ENCODE measurements at regions not wholly inside any gene's neighbourhood (a gene's known extent, or its start where the extent isn't known, plus 50 kb on each side); places are given as distances from the start of the nearest gene placed in this dataset.

GRCh38 chrX:38890963-38891362 is 89.7 kb downstream of the MID1IP1 start:
- 97% methylated on average over 6 of the region's 6 CpGs; no CpG with 5 or more reads in 1 of the 2 experiments for WGBS, 2 experiments (ENCODE audit: insufficient coverage in 1 of 2, insufficient read length in 1 of 2)
- H3K9me3 Mint-ChIP-seq = peaks cover 41% of the 10 kb centered on the region
- Histone ChIP-seq H3K9me3 (ENCODE audit: control insufficient read depth, low read length) (no peaks in the 10 kb centered on the region), H3K4me1 (ENCODE audit: control insufficient read depth, insufficient read depth, low read length) (no peaks in the 10 kb centered on the region), H3K9ac (ENCODE audit: extremely low read depth, low read length, poor library complexity, severe bottlenecking) (no peak overlapping the region), H3K36me3 (ENCODE audit: control insufficient read depth, insufficient read depth, low read length) (no peaks in the 10 kb centered on the region), H3K4me3 (ENCODE audit: low read length) (no peak overlapping the region), H3K27me3 (ENCODE audit: control insufficient read depth, insufficient read depth, low read length, poor library complexity, severe bottlenecking) (no peaks in the 10 kb centered on the region), H3K27ac (ENCODE audit: low read depth, low read length) (no peak overlapping the region)
- H3K4me1 Mint-ChIP-seq = peaks cover 5% of the 10 kb centered on the region
- no peak overlapping the region for H3K27ac Mint-ChIP-seq
- TF ChIP-seq, protein P1, sequence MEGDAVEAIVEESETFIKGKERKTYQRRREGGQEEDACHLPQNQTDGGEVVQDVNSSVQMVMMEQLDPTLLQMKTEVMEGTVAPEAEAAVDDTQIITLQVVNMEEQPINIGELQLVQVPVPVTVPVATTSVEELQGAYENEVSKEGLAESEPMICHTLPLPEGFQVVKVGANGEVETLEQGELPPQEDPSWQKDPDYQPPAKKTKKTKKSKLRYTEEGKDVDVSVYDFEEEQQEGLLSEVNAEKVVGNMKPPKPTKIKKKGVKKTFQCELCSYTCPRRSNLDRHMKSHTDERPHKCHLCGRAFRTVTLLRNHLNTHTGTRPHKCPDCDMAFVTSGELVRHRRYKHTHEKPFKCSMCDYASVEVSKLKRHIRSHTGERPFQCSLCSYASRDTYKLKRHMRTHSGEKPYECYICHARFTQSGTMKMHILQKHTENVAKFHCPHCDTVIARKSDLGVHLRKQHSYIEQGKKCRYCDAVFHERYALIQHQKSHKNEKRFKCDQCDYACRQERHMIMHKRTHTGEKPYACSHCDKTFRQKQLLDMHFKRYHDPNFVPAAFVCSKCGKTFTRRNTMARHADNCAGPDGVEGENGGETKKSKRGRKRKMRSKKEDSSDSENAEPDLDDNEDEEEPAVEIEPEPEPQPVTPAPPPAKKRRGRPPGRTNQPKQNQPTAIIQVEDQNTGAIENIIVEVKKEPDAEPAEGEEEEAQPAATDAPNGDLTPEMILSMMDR (conservative IDR thresholded peaks at IDR 0.05) = no peak
- H3K27me3 Mint-ChIP-seq (ENCODE audit: insufficient read depth) = no peaks in the 10 kb centered on the region
- H3K36me3 Mint-ChIP-seq (ENCODE audit: low read depth) = no peaks in the 10 kb centered on the region
- no peak overlapping the region for H3K4me3 Mint-ChIP-seq
- DNase-seq = no peak

DNA sequence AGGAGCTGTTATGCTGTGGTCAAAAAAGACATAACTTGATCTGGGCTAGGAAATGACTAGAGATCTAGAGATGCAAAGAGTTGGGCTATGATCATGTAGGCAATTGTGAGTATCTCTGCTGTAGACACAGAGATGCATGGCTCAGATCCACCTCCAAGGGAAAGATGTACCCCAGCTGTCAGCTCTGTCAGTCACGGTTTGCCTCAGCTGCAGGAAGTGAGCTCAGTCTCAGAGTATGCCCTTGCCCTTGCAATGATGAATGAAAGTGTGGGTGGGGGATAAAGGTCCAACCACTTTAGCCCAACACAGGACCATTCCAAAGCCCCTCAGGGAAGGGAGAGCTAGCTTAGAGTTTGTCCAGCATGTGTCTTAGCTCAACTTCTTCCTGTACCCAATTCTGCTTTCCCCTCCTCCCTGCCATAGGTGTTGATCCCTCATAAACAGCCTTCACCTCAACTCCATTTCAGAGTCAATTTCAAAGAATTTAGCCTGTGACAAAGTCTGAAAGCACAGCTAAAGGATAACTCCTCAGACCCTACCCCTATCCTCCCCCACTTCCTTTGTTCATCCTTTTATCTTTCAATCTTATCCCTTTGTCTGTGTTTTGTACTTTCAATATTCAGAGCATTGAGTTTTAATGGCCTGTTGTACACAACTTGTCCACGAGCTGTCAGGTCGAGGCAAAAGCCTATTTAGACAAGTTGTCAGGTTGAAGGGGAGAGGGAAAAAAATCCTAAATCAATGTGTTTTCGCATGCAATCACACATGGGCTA is 90.6 kb downstream of the MID1IP1 start:
- H3K4me1 ChIP-seq (ENCODE audit: control insufficient read depth, insufficient read depth, low read length) = no peaks in the 10 kb centered on the region
- H3K4me3 Mint-ChIP-seq = no peak overlapping the region
- H3K27me3 Mint-ChIP-seq (ENCODE audit: insufficient read depth) = no peaks in the 10 kb centered on the region
- DNase-seq = no peak
- H3K4me3 ChIP-seq (ENCODE audit: low read length) = no peak overlapping the region
- H3K27ac Mint-ChIP-seq = no peak overlapping the region
- H3K27ac ChIP-seq (ENCODE audit: low read depth, low read length) = no peak overlapping the region
- H3K36me3 ChIP-seq (ENCODE audit: control insufficient read depth, insufficient read depth, low read length) = no peaks in the 10 kb centered on the region
- no peaks in the 10 kb centered on the region for H3K27me3 ChIP-seq (ENCODE audit: control insufficient read depth, insufficient read depth, low read length, poor library complexity, severe bottlenecking)
- H3K9me3 Mint-ChIP-seq = peaks cover 37% of the 10 kb centered on the region
- H3K9me3 ChIP-seq (ENCODE audit: control insufficient read depth, low read length) = no peaks in the 10 kb centered on the region
- peaks cover 5% of the 10 kb centered on the region for H3K4me1 Mint-ChIP-seq
- no peak overlapping the region for H3K9ac ChIP-seq (ENCODE audit: extremely low read depth, low read length, poor library complexity, severe bottlenecking)
- 82% methylated on average over 4 of the region's 4 CpGs; no CpG with 5 or more reads in 1 of the 2 experiments for WGBS, 2 experiments (ENCODE audit: insufficient coverage in 1 of 2, insufficient read length in 1 of 2)
- TF ChIP-seq, protein P1 (conservative IDR thresholded peaks at IDR 0.05) = no peak
- no peaks in the 10 kb centered on the region for H3K36me3 Mint-ChIP-seq (ENCODE audit: low read depth)

- no peaks in the 10 kb centered on the region for H3K36me3 Mint-ChIP-seq (ENCODE audit: low read depth)
- Histone ChIP-seq H3K4me3 (ENCODE audit: low read length) (no peak overlapping the region), H3K36me3 (ENCODE audit: control insufficient read depth, insufficient read depth, low read length) (no peaks in the 10 kb centered on the region), H3K27ac (ENCODE audit: low read depth, low read length) (no peak overlapping the region), H3K27me3 (ENCODE audit: control insufficient read depth, insufficient read depth, low read length, poor library complexity, severe bottlenecking) (no peaks in the 10 kb centered on the region), H3K4me1 (ENCODE audit: control insufficient read depth, insufficient read depth, low read length) (no peaks in the 10 kb centered on the region), H3K9ac (ENCODE audit: extremely low read depth, low read length, poor library complexity, severe bottlenecking) (no peak overlapping the region), H3K9me3 (ENCODE audit: control insufficient read depth, low read length) (no peaks in the 10 kb centered on the region)
- 93 to 100% methylated on average over 1 to 2 of the region's 4 CpGs for WGBS, 2 experiments (ENCODE audit: insufficient coverage in 1 of 2, insufficient read length in 1 of 2)
- no peak for DNase-seq
- H3K4me3 Mint-ChIP-seq = no peak overlapping the region
- TF ChIP-seq, protein P1 (conservative IDR thresholded peaks at IDR 0.05) = no peak
- peaks cover 9% of the 10 kb centered on the region for H3K4me1 Mint-ChIP-seq
- no peaks in the 10 kb centered on the region for H3K27me3 Mint-ChIP-seq (ENCODE audit: insufficient read depth)
- H3K27ac Mint-ChIP-seq = no peak overlapping the region
- H3K9me3 Mint-ChIP-seq = peaks cover 45% of the 10 kb centered on the region
Measured at GRCh38 chrX:38893441-38893840, 92.2 kb downstream of the MID1IP1 start.

Measured in endodermal cell (in vitro differentiated cells).